ENCODE measurements at regions not wholly inside any gene's neighbourhood (a gene's known extent, or its start where the extent isn't known, plus 50 kb on each side); places are given as distances from the start of the nearest gene placed in this dataset.

GRCh38 chr17:412211-413015 lies 59.8 kb upstream of the RPH3AL start:
- peak; percentile 87 for DNase-seq

- no peak for DNase-seq
These were observed 59.0 kb upstream of the RPH3AL start for GRCh38 chr17:411421-412120.

- DNase-seq, result peak; percentile 75
These were observed 58.2 kb upstream of the RPH3AL start for GRCh38 chr17:410543-411401.

GRCh38 chr17:409848-410542 lies 57.4 kb upstream of the RPH3AL start:
- DNase-seq, result peak; percentile 100

- no peak for DNase-seq
These were observed 56.8 kb upstream of the RPH3AL start for GRCh38 chr17:409308-409847.

GRCh38 chr17:404703-405102 lies 52.1 kb upstream of the RPH3AL start:
- no peak for DNase-seq
